ENCODE measurements at regions not wholly inside any gene's neighbourhood (a gene's known extent, or its start where the extent isn't known, plus 50 kb on each side); places are given as distances from the start of the nearest gene placed in this dataset.

DNA sequence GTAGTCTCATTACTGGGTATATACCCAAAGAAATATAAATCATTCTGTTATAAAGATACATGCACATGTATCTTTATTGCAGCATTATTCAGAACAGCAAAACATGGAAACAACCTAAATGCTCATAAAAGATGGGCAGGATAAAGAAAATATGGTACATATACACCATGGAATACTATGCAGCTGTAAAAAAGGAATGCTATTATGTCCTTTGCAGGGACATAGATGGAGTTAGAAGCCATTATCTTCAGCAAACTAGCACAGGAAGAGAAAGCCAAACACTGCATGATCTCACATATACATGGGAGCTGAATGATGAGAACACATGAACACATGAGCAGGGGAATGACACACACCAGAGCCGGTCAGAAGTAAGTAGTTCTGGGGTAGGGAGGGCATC lies 297.4 kb upstream of the GLI3 start:
- TF ChIP-seq, protein P1, sequence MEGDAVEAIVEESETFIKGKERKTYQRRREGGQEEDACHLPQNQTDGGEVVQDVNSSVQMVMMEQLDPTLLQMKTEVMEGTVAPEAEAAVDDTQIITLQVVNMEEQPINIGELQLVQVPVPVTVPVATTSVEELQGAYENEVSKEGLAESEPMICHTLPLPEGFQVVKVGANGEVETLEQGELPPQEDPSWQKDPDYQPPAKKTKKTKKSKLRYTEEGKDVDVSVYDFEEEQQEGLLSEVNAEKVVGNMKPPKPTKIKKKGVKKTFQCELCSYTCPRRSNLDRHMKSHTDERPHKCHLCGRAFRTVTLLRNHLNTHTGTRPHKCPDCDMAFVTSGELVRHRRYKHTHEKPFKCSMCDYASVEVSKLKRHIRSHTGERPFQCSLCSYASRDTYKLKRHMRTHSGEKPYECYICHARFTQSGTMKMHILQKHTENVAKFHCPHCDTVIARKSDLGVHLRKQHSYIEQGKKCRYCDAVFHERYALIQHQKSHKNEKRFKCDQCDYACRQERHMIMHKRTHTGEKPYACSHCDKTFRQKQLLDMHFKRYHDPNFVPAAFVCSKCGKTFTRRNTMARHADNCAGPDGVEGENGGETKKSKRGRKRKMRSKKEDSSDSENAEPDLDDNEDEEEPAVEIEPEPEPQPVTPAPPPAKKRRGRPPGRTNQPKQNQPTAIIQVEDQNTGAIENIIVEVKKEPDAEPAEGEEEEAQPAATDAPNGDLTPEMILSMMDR (IDR thresholded peaks at IDR 0.05; ENCODE audit: low read depth, low read length): no peak
- no peak overlapping the region for H3K4me3 ChIP-seq (replicated peaks in 1 of 2; ENCODE audit: low read depth in 2 of 2, low read length in 2 of 2)
- DNase-seq (ENCODE audit: low read depth in 2 of 2): no peak

DNA sequence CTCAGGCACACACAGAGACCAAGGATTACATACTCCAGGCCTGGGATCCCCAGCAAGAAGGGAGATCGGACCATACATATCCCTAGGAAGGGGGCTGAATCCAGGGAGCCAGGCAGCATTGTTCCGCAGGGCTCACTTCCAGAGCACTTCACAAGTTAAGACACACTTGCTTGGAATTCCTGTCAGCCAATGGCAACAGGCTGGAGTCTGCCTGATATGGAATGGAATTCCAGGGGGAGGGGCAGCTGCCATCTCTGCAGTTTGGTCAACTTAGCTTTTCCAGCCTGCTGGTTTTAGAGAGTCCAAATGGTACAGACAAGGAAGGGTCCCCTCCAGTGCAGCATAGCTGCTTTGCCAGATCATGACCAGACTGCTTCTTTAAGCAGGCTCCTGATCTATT lies 290.0 kb upstream of the GLI3 start:
- DNase-seq (ENCODE audit: low read depth in 2 of 2): no peak
- H3K4me3 ChIP-seq (replicated peaks in 1 of 2; ENCODE audit: low read depth in 2 of 2, low read length in 2 of 2): no peak overlapping the region
- TF ChIP-seq, protein P1 (IDR thresholded peaks at IDR 0.05; ENCODE audit: low read depth, low read length): no peak

DNA sequence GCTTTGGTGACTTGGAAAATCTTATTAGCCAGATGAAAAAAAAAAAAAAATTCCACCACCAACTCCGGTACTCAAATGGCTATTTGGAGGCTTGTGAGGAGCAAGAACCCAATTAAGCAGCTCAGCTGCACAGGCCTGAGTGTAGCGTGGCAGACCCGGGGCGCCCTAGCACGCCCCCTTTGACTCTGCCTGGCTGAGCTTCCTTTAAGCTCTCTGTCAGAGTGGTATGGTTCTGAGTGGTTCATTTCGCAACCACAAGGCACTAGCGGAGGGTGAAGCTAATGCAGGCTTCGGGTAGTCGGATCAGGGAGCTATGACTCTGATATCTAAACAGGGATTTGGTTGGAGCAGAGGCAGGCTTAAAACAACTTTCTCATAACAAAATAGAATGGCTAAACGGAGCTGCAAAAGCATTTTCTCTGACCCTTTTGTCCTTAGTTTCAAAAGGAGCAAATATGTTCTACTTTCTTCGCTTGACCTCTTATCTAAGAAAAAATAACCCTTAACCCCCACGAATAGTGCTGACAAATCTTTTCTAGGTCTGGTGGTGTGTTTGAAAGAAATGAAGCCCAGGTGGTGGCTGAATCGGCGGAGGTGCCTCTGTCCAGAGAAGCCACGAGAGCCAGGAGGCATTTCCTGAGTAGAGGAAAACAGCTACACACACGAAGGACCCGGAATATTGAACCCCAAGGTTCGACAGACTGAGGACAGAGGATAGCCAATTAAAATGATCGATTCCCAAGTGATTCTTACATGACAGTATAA lies 285.4 kb upstream of the GLI3 start:
- no peak overlapping the region for H3K4me3 ChIP-seq (replicated peaks in 1 of 2; ENCODE audit: low read depth in 2 of 2, low read length in 2 of 2)
- DNase-seq (ENCODE audit: low read depth in 2 of 2): peak; percentile 26 to 48
- TF ChIP-seq, protein P1 (IDR thresholded peaks at IDR 0.05; ENCODE audit: low read depth, low read length): no peak

DNA sequence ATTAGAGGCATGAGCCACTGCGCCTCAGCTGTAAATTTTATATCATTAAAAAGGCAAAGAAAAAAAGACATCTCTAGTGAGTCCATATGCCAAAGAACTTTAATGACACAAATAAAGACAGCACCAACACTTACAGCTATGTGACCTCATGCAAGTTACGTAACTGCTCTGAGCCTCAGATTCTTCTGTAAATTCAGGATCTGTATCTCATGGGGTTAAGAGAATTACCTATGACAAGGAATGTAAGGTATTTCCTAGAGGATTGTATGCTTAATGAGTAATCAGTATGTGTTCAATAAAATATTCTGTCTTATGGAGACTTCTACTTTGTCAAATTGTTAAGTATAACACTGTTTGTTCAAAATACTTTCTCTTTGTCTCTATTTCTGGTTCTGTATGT lies 274.0 kb upstream of the GLI3 start:
- DNase-seq (ENCODE audit: low read depth in 2 of 2): peak in 1 of 2 donors; percentile 63
- TF ChIP-seq, protein P1 (IDR thresholded peaks at IDR 0.05; ENCODE audit: low read depth, low read length): no peak

DNA sequence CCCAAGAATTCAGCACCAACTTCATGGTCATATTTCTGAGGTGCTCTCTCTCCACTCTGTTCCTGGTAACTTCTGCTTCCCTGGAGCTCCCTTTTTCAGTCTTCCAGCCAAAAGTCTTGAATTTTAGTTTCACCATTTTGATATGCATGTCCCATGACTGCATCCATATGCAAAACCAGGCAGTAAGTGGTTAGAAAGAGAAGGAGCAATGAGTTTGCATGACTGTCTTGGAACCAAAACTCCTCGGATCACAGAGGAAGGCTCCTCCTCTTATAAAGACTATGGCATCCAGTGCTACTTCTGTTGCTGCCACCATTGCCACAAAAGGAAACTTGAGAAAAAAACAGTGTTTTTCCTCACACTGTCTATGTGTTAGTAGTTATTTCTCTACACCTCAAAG lies 269.1 kb upstream of the GLI3 start:
- TF ChIP-seq, protein P1 (IDR thresholded peaks at IDR 0.05; ENCODE audit: low read depth, low read length): no peak
- DNase-seq (ENCODE audit: low read depth in 2 of 2): no peak
- H3K4me3 ChIP-seq (replicated peaks in 1 of 2; ENCODE audit: low read depth in 2 of 2, low read length in 2 of 2): no peak overlapping the region

More for the DNA sequence above, 274.0 kb upstream of the GLI3 start:
- H3K4me3 ChIP-seq (replicated peaks in 1 of 2; ENCODE audit: low read depth in 2 of 2, low read length in 2 of 2): no peak overlapping the region

DNA sequence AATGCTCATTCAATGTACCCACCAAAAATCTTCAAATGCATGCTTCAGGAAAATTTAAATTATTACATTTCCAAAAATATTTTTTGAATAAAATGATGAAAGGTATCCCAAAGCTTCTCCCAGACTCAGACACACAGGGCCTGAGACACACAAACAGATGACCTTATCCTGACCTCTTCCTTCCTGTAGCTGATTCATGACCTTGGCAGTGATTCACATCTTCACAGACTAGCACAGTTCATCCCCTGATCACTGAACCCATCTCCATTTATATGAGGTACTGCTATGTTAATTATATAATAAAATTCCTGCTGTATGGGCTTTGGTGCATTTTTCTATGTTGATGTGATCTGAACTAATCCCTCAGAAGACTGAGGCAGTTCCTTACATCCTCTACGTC lies 265.0 kb upstream of the GLI3 start:
- DNase-seq (ENCODE audit: low read depth in 2 of 2): peak in 1 of 2 donors; percentile 70
- TF ChIP-seq, protein P1 (IDR thresholded peaks at IDR 0.05; ENCODE audit: low read depth, low read length): no peak
- H3K4me3 ChIP-seq (replicated peaks in 1 of 2; ENCODE audit: low read depth in 2 of 2, low read length in 2 of 2): no peak overlapping the region

DNA sequence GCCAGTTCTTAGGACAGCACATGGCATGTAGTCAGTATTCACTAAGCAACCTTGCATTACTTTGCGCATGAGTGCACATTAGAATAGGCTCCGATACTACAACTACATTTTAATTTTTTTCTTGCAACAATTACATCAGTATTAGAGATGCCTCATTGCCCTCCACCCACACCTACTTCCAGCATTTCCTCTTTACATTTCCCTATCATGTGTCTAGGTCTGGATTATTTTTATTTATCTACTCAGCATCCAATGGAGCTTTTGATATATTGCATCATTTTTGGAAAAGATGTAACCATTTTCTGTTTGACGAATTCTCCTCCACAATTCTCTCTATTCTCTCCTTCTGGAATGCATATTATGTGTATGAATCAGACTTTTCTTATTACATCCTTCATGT lies 258.2 kb upstream of the GLI3 start:
- TF ChIP-seq, protein P1 (IDR thresholded peaks at IDR 0.05; ENCODE audit: low read depth, low read length): no peak
- peak; percentile 42 to 72 for DNase-seq (ENCODE audit: low read depth in 2 of 2)
- no peak overlapping the region for H3K4me3 ChIP-seq (replicated peaks in 1 of 2; ENCODE audit: low read depth in 2 of 2, low read length in 2 of 2)
